Right lobe of liver (tissue), 6 donors: ENCODE measurements at regions not wholly inside any gene's neighbourhood (a gene's known extent, or its start where the extent isn't known, plus 50 kb on each side); places are given as distances from the start of the nearest gene placed in this dataset.

Experiments
- ATAC-seq, 4 donors: fragments of 200-7000 bp; cut with Tn5 transposase; one replicate each; pipeline ENCODE4 v1.9.1; 2020; ENCODE audit warnings: mild to moderate bottlenecking in 4 of 4, moderate library complexity in 4 of 4
- DNase-seq, 3 donors: peaks; one replicate each; pipeline ENCODE4 v3.0.0-alpha.2; 2020
- H3K27ac ChIP-seq, 3 donors: fragments of 200-600 bp; one replicate each; pipeline ENCODE4 v1.8.0; 2022
- H3K27me3 ChIP-seq, 2 donors: fragments of 200-600 bp; one replicate each; pipeline ENCODE4 v1.8.0; 2022
- H3K36me3 ChIP-seq, 4 donors: fragments of 200-600 bp; sonication (generic) in 1 of 4; one replicate each; pipeline versions ENCODE4 v1.5.1 to v1.8.0; 2017 to 2022; ENCODE audit warnings: control low read depth in 1 of 4
- H3K4me1 ChIP-seq, 4 donors: fragments of 200-600 bp; sonication (generic) in 1 of 4; one replicate each; pipeline versions ENCODE4 v1.5.1 to v1.8.0; 2017 to 2022; ENCODE audit warnings: control low read depth in 1 of 4
- H3K4me3 ChIP-seq, 3 donors: fragments of 200-600 bp; one replicate each; pipeline ENCODE4 v1.8.0; 2022
- H3K9me3 ChIP-seq, 4 donors: fragments of 200-600 bp; sonication (generic) in 1 of 4; one replicate each; pipeline versions ENCODE4 v1.5.1 to v1.8.0; 2017 to 2022; ENCODE audit warnings: control low read depth in 1 of 4
- POLR2A ChIP-seq: fragments of 450-650 bp; IDR thresholded peaks from one replicate; pipeline ENCODE4 v1.6.1; 2017; ENCODE audit warnings: antibody characterized with exemption, mild to moderate bottlenecking
- WGBS: methylation state at CpG from one replicate; pipeline ENCODE4 v1.1.6; 2018; ENCODE audit warnings: low coverage, low lambda C conversion rate; ENCODE audit not compliant: insufficient coverage; ENCODE audit errors: missing lambda C conversion rate; 5-methylcytosine and 5-hydroxymethylcytosine counted together
- intact Hi-C, 2 donors: fragments of 100-400 bp; cut with DNase I; formaldehyde crosslinking; loops; one replicate each; pipeline versions ENCODE4 v1.11.2 to v1.14.1; 2022
- TF ChIP-seq, protein P1 (sequence below), 4 donors: fragments of 200-600 bp in 3 of 4; fragments of 450-650 bp in 1 of 4; IDR thresholded peaks; one replicate each; pipeline versions ENCODE4 v1.5.1 to v1.8.0; 2016 to 2022; ENCODE audit warnings: antibody characterized with exemption in 4 of 4, mild to moderate bottlenecking in 2 of 4
- donor health status: DM: no; HTN: yes; CAD: no.
- donor health status: DM: no; HTN: no; CAD: no.
- donor health status: DM: no; HTN: no; CAD: no.
- donor health status: DM: no; HTN: yes; CAD: no.
- donor health status: DM: no; HTN: yes; CAD: no.

DNA sequence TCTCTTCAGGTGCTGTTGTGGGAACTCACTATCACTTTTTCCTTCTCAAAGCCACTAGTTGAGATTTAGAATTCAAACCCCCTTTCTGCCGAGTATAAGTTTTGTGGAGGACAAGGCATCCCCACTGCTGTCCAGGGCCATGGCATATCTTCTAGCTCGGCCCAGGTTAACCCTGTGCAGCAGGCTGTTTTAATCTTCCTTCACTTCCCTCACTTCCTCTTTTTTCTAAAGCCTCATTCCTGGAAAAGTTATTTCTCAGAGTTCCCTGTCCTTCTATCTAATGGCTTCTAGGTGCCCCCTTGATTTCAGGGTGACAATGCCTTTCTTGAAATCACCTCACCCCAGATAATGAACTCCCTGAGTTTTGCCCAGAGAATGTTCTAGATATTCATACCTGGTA lies 222.3 kb downstream of the SNX10 start:
- H3K4me1 ChIP-seq = no peaks in the 10 kb centered on the region
- TF ChIP-seq, protein P1, sequence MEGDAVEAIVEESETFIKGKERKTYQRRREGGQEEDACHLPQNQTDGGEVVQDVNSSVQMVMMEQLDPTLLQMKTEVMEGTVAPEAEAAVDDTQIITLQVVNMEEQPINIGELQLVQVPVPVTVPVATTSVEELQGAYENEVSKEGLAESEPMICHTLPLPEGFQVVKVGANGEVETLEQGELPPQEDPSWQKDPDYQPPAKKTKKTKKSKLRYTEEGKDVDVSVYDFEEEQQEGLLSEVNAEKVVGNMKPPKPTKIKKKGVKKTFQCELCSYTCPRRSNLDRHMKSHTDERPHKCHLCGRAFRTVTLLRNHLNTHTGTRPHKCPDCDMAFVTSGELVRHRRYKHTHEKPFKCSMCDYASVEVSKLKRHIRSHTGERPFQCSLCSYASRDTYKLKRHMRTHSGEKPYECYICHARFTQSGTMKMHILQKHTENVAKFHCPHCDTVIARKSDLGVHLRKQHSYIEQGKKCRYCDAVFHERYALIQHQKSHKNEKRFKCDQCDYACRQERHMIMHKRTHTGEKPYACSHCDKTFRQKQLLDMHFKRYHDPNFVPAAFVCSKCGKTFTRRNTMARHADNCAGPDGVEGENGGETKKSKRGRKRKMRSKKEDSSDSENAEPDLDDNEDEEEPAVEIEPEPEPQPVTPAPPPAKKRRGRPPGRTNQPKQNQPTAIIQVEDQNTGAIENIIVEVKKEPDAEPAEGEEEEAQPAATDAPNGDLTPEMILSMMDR (IDR thresholded peaks at IDR 0.05) = no peak
- TF ChIP-seq POLR2A = no peak
- no peak for DNase-seq
- 36% methylated on average over 2 of the region's 2 CpGs for WGBS
- no peak overlapping the region for H3K27ac ChIP-seq
- ATAC-seq = no peak
- intact Hi-C loops = no loop called here
- no peaks in the 10 kb centered on the region for H3K27me3 ChIP-seq
- H3K9me3 ChIP-seq = no peaks in the 10 kb centered on the region
- H3K36me3 ChIP-seq = no peaks in the 10 kb centered on the region
- H3K4me3 ChIP-seq = no peak overlapping the region

- intact Hi-C loops = no loop called here
- Histone ChIP-seq H3K9me3 (no peaks in the 10 kb centered on the region), H3K27ac (no peak overlapping the region), H3K4me3 (no peak overlapping the region), H3K27me3 (no peaks in the 10 kb centered on the region), H3K4me1 (no peaks in the 10 kb centered on the region), H3K36me3 (no peaks in the 10 kb centered on the region)
- WGBS = 75% methylated on average over 5 of the region's 5 CpGs
- ATAC-seq (no peak), DNase-seq (no peak)
- TF ChIP-seq, protein P1 (IDR thresholded peaks at IDR 0.05) = no peak
- no peak for TF ChIP-seq POLR2A
Measured at GRCh38 chr7:26514633-26515032, 223.0 kb downstream of the SNX10 start.

DNA sequence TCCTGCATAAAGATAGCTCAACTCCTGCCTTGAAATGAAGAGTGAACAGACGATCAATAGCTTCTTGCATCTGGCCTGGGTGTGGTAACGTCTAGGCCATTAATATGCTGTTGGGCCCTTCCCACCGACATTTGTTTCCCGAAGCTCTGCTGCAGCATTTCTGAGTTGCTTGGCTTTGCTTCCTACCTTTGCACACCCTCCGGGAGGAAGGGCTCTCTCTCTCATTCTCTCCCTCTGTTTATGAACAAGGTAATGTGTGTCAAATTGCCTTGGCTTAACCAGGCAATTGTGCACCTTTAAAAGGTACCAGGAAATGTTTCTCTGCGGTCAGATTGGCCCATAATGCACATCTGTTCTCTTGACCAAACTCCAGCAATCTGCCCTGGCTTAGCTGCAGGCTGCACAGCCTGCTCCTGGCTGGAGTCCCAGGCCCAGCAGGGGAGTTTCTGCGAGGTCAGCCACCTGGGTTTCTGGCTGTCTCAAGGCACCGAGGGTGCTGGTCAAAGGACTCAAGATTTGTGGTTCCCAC lies 223.7 kb downstream of the SNX10 start:
- no peak for TF ChIP-seq POLR2A
- TF ChIP-seq, protein P1 (IDR thresholded peaks at IDR 0.05) = no peak
- Histone ChIP-seq H3K36me3 (no peaks in the 10 kb centered on the region), H3K27me3 (no peaks in the 10 kb centered on the region), H3K27ac (no peak overlapping the region), H3K4me1 (no peaks in the 10 kb centered on the region), H3K4me3 (no peak overlapping the region), H3K9me3 (no peaks in the 10 kb centered on the region)
- ATAC-seq = peak; percentile 34 to 78 (median 60)
- 46% methylated on average over 6 of the region's 8 CpGs for WGBS
- peak in 2 of 3 donors; percentile 51 to 66 for DNase-seq
- intact Hi-C loops = no loop called here

GRCh38 chr7:26520483-26520882 lies 228.8 kb downstream of the SNX10 start:
- Histone ChIP-seq H3K27me3 (no peaks in the 10 kb centered on the region), H3K4me1 (no peaks in the 10 kb centered on the region), H3K27ac (no peak overlapping the region), H3K4me3 (no peak overlapping the region), H3K36me3 (no peaks in the 10 kb centered on the region), H3K9me3 (no peaks in the 10 kb centered on the region)
- 57% methylated on average over 1 of the region's 3 CpGs for WGBS
- TF ChIP-seq POLR2A = no peak
- TF ChIP-seq, protein P1 (IDR thresholded peaks at IDR 0.05) = no peak
- no peak for ATAC-seq
- no peak for DNase-seq
- intact Hi-C loops = no loop called here

DNA sequence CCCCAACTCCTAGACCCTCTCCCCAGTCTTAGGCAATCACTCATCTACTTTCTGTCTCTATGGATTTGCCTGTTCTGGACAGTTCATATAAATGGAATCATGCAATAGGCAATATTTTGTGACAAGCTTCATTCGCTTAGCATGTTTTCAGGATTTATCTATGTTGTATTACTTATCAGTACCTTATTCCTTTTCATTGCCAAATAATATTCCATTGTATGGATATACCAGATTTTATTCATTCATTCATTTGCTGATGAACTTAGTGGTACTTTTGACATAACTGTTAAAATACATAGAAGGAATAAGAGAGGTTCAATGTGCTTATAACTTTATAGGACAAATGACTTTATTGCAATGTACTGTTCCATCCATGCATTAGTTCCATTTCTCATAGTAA lies 231.0 kb downstream of the SNX10 start:
- 77% methylated on average over 1 of the region's 1 CpG for WGBS
- ATAC-seq = no peak

More for the DNA sequence above, 231.0 kb downstream of the SNX10 start:
- Histone ChIP-seq H3K4me1 (no peaks in the 10 kb centered on the region), H3K9me3 (no peaks in the 10 kb centered on the region), H3K27ac (no peak overlapping the region), H3K27me3 (no peaks in the 10 kb centered on the region), H3K36me3 (no peaks in the 10 kb centered on the region), H3K4me3 (no peak overlapping the region)
- DNase-seq = no peak
- intact Hi-C loops = no loop called here
- no peak for TF ChIP-seq POLR2A
- TF ChIP-seq, protein P1 (IDR thresholded peaks at IDR 0.05) = no peak
